GM18498 (cell line): ENCODE measurements at regions not wholly inside any gene's neighbourhood (a gene's known extent, or its start where the extent isn't known, plus 50 kb on each side); places are given as distances from the start of the nearest gene placed in this dataset.

Experiments
- ATAC-seq: cut with Tn5 transposase; IDR thresholded peaks from one replicate; pipeline ENCODE4 v1.9.1; 2021; ENCODE audit warnings: mild to moderate bottlenecking, moderate library complexity; ENCODE audit not compliant: unreplicated experiment

GRCh38 chr5:174664180-174664850 lies 60.1 kb upstream of the MSX2 start:
- no peak for ATAC-seq

DNA sequence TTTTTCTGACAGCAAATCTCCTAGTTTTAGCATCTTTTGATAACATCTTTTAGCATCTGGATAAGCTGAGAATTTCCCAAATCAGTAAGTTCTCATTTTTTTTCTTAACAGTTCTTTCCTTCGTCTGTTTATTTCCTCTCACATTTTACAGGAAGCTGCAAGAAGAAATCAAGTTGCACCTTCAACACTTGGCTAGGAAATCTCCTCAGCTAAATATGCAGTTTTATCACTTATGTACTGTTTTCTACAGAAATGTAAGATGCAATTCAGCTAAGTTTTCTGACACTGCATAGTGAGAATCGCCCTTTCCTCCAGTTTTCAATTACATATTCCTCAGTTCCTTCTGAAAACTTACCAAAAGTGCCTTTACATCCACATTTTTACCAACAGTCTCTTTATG lies 59.0 kb upstream of the MSX2 start:
- ATAC-seq, result no peak

DNA sequence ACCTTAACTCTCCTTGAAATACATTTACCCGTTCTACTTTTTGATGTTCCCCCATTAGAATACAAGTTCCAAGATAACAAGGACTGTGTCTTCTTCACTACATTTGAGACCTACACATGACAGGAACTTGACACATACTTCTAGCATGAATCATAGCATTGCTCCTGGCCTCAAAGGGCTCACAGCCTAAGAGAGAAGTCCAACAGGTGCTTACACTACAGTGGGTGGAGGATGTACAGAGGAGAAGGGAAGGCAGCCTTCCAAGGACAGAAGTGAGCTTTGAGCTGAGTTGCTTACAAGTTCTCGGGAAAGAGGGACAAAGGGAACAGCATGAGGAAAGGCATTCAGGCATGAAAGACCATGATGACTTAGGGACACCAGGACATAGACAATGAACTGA lies 56.9 kb upstream of the MSX2 start:
- ATAC-seq, result no peak

GRCh38 chr5:174668349-174668748 lies 56.0 kb upstream of the MSX2 start:
- ATAC-seq, result no peak
